ENCODE measurements at regions not wholly inside any gene's neighbourhood (a gene's known extent, or its start where the extent isn't known, plus 50 kb on each side); places are given as distances from the start of the nearest gene placed in this dataset.

DNA sequence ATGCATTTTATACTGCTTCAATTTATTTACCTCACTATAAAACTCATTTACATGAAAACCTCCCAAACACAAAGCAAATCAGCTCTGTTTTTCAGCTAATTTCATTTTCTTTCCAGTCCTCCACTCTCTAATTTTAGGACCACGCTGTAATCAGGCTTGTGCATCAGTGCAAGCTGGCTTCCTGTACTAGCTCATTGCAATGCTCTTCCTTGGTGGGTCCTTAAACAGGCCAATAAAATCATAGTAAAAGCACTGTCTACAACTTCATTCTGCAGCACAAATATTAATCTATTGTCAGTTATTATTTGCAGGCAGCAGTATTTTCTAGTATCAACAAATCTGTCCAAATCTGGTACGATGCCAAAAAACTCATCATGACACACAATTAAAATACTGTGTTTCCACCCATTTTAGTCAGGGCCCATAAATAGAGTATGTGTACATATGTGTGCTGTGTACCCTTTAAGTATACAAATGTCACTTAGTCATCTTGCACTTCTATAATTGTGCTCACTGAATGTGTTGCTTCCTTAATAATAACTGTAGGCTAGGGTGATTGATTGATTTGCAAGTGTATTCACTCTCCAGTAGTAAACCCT lies 178.2 kb upstream of the HCCS start:
- H3K4me3 Mint-ChIP-seq = no peak overlapping the region
- H3K9me3 Mint-ChIP-seq = no peaks in the 10 kb centered on the region
- H3K4me1 Mint-ChIP-seq = no peaks in the 10 kb centered on the region
- no peak for ATAC-seq
- no peaks in the 10 kb centered on the region for H3K36me3 Mint-ChIP-seq
- H3K27me3 Mint-ChIP-seq = no peaks in the 10 kb centered on the region
- no peak overlapping the region for H3K27ac Mint-ChIP-seq

DNA sequence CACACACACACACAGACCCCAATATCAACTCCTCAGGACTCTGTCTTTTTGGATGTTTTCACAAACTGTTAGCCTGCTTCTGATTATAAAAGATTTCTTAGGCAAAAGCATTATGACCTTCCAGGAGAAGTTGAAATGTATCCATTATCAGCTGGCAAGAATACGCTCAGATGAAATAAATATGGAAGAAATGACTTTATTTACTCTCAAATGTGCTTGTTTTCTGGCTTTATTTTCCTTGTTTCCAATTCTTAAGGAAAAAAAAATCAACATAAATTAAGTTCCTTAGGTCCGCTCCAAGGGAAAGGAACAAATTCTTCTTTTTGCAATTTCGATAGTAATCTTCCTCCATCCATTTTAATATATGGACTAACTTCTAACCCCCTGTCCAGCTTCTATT lies 175.6 kb upstream of the HCCS start:
- no peaks in the 10 kb centered on the region for H3K27me3 Mint-ChIP-seq
- no peak for ATAC-seq
- H3K4me1 Mint-ChIP-seq = no peaks in the 10 kb centered on the region
- no peak overlapping the region for H3K4me3 Mint-ChIP-seq
- no peak overlapping the region for H3K27ac Mint-ChIP-seq
- no peaks in the 10 kb centered on the region for H3K9me3 Mint-ChIP-seq
- no peaks in the 10 kb centered on the region for H3K36me3 Mint-ChIP-seq

DNA sequence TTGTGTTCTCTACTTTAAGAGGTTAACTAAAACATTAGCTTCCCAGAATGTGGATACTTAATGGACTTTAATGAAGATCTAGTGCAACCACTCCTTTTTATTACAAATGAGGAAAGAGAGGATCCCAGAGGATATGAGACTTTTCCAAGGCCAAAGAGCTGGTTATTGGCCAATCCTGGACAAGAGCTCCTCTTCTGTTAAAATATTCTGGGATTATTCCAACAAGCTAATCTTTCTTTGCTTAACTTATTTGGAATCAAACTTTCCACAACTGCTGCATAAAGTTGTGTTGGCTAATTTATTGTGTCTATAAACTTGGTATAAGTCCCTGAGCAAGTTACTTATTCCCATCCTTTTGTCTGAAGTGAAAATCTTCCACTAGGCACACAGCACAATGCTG lies 174.2 kb upstream of the HCCS start:
- no peaks in the 10 kb centered on the region for H3K9me3 Mint-ChIP-seq
- ATAC-seq = no peak
- no peaks in the 10 kb centered on the region for H3K4me1 Mint-ChIP-seq
- H3K27me3 Mint-ChIP-seq = no peaks in the 10 kb centered on the region
- H3K4me3 Mint-ChIP-seq = no peak overlapping the region
- H3K36me3 Mint-ChIP-seq = no peaks in the 10 kb centered on the region
- H3K27ac Mint-ChIP-seq = no peak overlapping the region

DNA sequence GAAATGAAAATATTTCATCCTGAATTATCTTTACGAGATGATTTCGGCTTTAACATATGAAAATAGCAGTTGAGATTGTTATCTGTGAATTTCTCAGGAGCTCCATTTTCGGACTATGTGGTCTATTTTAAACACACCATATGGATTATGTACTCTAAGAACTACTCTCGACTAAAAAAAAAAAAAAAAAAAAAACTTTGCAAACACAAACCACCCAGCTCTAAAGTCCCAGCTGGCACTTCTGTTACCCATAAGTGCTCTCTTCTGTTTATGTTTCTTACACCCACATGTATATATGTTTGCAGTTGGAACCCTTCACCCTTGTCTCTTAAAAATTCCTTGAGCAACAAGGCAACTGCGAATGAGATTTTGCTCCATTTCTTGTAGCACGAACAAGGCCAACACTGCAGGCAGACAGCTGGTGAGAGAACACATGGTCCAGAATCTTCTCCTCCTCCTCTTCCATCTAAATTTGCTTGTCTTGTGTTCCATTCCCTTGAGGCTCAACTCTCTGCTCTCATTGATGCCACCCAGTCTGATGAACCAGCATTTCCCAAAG lies 172.7 kb upstream of the HCCS start:
- Mint-ChIP-seq H3K4me3 (no peak overlapping the region), H3K9me3 (peaks cover 3% of the 10 kb centered on the region), H3K4me1 (no peaks in the 10 kb centered on the region), H3K27me3 (no peaks in the 10 kb centered on the region), H3K36me3 (no peaks in the 10 kb centered on the region), H3K27ac (no peak overlapping the region)
- ATAC-seq = no peak

DNA sequence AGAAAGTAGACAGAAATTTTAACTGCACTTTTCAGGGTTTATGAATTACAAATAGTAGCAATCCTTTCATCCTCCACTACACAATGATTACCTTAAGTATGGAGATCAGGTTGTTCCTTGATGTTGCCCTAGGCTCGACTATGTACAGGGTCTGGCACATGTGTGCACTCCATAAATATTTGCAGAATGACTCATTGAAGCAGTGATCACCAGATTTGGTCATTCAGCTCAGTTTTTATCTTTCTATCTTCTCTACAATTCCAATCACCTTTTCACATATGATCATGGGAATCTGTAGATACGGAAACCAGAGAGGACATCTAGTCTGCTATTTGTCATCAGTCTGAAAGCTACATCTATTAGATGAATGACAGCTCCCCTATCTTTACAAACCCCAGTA lies 171.7 kb upstream of the HCCS start:
- no peaks in the 10 kb centered on the region for H3K36me3 Mint-ChIP-seq
- ATAC-seq = no peak
- no peak overlapping the region for H3K27ac Mint-ChIP-seq
- no peak overlapping the region for H3K4me3 Mint-ChIP-seq
- H3K4me1 Mint-ChIP-seq = no peaks in the 10 kb centered on the region
- no peaks in the 10 kb centered on the region for H3K27me3 Mint-ChIP-seq
- H3K9me3 Mint-ChIP-seq = peaks cover 3% of the 10 kb centered on the region

DNA sequence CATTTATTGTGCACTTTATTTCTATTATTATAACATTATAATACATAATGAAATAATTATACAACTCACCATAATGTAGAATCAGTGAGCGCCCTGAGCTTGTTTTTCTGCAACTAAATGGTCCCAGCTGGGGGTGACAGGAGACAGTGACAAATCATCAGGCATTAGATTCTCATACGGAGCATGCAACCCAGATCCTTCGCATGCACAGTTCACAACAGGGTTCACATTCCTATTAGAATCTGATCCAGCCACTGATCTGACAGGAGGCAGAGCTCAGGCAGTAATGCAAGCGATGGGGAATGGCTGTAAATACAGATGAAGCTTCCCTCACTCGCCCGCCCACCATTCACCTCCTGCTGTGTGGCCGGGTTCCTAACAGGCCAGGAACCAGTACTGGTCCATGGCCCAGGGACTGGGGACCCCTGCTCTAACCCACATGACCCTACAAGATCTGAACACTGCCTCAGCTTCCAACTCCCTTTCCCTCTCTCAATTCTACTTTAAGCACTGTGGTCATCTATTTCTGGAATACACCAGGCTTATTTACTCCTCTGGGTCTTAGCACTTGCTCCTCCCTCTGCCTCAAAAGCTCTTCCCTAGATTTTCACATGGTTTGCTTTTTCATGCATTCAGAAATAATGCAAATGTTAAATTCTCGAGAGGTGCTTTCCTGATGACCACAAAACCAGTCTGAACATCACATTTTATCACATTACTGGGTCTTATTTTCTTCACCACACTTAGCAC lies 166.8 kb upstream of the HCCS start:
- Mint-ChIP-seq H3K9me3 (peaks cover 3% of the 10 kb centered on the region), H3K27ac (no peak overlapping the region), H3K4me3 (no peak overlapping the region), H3K27me3 (no peaks in the 10 kb centered on the region), H3K36me3 (no peaks in the 10 kb centered on the region), H3K4me1 (no peaks in the 10 kb centered on the region)
- no peak for ATAC-seq

DNA sequence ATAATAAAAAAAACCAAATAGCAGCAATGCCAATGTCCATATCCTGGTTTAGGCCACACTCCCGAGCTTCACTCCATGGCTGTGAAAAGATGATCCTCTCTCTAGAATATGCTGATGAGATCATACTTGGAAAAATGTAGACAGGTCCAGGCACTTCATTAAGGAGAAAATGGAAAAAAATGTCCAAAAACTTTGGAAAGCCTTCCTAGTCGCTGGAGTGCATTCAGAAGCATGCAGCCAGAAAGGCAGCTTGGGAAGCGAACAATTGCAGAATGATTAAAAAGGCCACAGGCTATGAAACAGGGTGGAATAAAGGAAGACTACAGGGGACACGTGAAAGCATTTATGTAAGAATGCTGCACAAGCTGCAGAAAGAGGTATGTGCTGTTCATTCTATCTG lies 165.6 kb upstream of the HCCS start:
- H3K4me3 Mint-ChIP-seq = no peak overlapping the region
- H3K36me3 Mint-ChIP-seq = no peaks in the 10 kb centered on the region
- ATAC-seq = no peak
- H3K27ac Mint-ChIP-seq = no peak overlapping the region
- no peaks in the 10 kb centered on the region for H3K4me1 Mint-ChIP-seq
- H3K9me3 Mint-ChIP-seq = peaks cover 3% of the 10 kb centered on the region
- H3K27me3 Mint-ChIP-seq = no peaks in the 10 kb centered on the region

DNA sequence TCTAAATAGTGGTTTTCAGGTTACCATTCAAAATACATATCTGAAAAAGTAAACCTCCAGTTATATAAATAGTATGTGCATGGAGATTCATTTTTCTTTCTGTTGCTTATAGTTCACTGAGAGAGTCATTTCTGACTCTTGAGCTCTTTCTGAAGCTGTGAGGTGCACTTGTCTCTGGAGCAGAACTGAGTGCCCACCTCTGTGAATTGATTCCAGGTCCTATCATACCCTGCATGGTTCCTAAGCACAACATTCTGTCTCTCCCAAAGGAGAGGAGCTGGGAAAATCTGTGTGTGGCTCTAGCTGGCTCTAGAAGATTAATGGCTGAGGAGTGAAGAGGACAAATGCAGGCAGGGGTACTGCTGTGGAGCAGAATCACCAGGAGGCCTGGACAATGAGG lies 161.6 kb upstream of the HCCS start:
- no peak overlapping the region for H3K27ac Mint-ChIP-seq
- no peak overlapping the region for H3K4me3 Mint-ChIP-seq
- H3K4me1 Mint-ChIP-seq = no peaks in the 10 kb centered on the region
- H3K36me3 Mint-ChIP-seq = no peaks in the 10 kb centered on the region
- no peaks in the 10 kb centered on the region for H3K27me3 Mint-ChIP-seq
- H3K9me3 Mint-ChIP-seq = peaks cover 6% of the 10 kb centered on the region
- ATAC-seq = no peak

DNA sequence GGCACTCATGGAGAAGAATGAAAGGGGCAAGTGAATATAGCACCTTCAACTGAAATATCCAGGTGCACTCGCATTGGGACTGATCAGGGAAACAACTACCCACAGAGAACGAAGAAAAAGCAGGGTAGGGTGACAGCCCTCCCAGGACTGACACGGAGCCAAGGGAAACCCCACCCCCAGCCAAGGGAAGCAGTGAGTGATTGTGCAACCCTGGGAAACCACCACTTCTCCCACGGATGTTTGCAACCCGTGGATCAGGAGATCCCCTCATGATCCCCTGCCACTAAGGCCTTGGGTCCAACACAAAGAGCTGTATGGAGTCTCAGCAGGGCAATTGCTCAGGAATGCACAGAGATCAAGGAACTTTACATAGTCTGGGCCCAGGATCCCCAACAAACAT lies 158.5 kb upstream of the HCCS start:
- Mint-ChIP-seq H3K4me1 (no peaks in the 10 kb centered on the region), H3K9me3 (peaks cover 20% of the 10 kb centered on the region), H3K27ac (no peak overlapping the region), H3K27me3 (no peaks in the 10 kb centered on the region), H3K4me3 (no peak overlapping the region), H3K36me3 (no peaks in the 10 kb centered on the region)
- no peak for ATAC-seq

DNA sequence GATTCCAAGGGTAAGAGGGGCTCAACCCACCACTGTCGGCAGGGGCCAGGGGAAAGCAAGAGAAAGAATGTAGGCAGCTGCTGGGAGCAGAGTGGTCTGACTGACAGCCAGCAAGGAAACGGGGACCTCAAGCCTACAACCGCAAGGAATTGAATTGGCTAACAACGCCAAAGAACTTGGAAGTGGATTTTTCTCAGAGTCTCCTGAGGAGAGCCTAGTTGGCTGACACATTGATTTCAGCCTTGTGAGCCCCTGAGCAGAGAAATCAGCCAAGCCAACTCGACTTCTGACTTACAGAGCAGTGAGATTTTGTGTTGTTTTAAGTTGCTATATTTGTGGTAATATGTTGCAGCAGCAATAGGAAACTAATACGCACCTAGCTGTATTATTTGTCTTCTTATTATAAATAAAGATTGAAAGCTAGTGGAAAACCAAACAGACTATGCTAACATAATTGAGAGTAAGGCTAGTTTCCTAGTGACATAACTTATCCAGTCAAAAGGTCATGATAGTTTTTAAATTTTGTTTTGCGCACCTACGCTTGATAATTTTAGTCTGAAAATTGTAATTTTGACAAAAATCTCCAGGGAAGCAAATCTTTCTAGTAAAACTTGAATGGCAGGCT lies 145.8 kb upstream of the HCCS start:
- no peaks in the 10 kb centered on the region for H3K36me3 Mint-ChIP-seq
- H3K4me3 Mint-ChIP-seq = no peak overlapping the region
- no peaks in the 10 kb centered on the region for H3K4me1 Mint-ChIP-seq
- no peaks in the 10 kb centered on the region for H3K9me3 Mint-ChIP-seq
- H3K27me3 Mint-ChIP-seq = no peaks in the 10 kb centered on the region
- no peak overlapping the region for H3K27ac Mint-ChIP-seq
- no peak for ATAC-seq

DNA sequence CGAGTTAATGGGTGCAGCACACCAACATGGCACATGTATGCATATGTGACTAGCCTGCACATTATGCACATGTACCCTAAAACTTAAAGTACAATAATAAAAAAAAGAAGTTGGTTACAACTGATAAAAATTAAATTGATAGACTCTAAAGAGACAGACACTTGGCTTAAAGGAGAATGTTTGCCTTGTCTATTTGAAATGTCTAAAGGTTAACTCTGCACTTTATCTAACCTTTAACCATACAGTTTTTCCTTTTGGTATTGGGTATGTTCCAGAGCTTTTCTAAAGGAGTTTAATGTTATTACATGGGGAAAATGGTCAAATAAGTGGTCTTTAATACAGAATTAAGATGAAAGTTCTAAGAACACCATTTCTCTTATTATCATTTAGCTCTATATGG lies 145.1 kb upstream of the HCCS start:
- Mint-ChIP-seq H3K9me3 (no peaks in the 10 kb centered on the region), H3K27ac (no peak overlapping the region), H3K36me3 (no peaks in the 10 kb centered on the region), H3K27me3 (no peaks in the 10 kb centered on the region), H3K4me3 (no peak overlapping the region), H3K4me1 (no peaks in the 10 kb centered on the region)
- no peak for ATAC-seq

DNA sequence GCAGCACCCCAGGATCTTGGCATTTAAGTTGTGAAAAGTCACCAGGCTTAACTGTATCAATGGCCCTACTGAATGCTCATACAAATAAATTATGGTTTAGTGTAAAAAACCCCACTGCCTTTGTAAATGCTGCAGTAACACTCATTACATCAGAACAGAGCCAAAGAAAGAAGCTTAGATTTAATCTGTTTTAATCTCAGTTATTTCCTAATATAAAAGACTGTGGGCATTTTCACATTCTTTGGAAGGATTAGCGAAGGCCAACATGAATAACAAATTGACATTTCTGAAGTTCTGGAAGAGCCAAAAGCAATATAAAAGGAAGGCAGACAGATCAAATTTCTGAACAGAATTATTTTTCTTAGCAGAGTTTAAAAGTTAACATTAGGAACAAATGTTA lies 140.0 kb upstream of the HCCS start:
- Mint-ChIP-seq H3K27ac (no peak overlapping the region), H3K27me3 (no peaks in the 10 kb centered on the region), H3K9me3 (no peaks in the 10 kb centered on the region), H3K36me3 (no peaks in the 10 kb centered on the region), H3K4me3 (no peak overlapping the region), H3K4me1 (no peaks in the 10 kb centered on the region)
- ATAC-seq = no peak

DNA sequence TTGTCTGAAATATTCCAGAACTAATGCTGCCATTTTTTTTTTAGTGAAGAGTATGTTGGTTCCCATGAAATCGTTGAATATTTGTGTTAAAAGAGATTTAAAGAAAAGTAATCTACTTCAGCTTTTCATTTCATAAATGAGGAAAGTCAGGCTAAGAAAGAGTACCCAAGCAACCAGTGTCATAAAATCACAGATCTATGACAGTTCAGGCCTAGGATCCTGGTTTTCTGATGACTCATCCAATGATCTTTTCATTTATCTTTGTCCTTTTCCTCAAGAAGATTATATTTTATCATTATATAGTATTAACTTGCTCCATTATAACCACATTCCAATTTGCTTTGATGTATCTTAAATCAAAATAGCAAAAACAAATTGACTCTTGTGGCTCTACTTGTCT lies 139.4 kb upstream of the HCCS start:
- H3K27me3 Mint-ChIP-seq = no peaks in the 10 kb centered on the region
- no peak for ATAC-seq
- no peaks in the 10 kb centered on the region for H3K9me3 Mint-ChIP-seq
- no peak overlapping the region for H3K27ac Mint-ChIP-seq
- no peaks in the 10 kb centered on the region for H3K4me1 Mint-ChIP-seq
- H3K36me3 Mint-ChIP-seq = no peaks in the 10 kb centered on the region
- no peak overlapping the region for H3K4me3 Mint-ChIP-seq

DNA sequence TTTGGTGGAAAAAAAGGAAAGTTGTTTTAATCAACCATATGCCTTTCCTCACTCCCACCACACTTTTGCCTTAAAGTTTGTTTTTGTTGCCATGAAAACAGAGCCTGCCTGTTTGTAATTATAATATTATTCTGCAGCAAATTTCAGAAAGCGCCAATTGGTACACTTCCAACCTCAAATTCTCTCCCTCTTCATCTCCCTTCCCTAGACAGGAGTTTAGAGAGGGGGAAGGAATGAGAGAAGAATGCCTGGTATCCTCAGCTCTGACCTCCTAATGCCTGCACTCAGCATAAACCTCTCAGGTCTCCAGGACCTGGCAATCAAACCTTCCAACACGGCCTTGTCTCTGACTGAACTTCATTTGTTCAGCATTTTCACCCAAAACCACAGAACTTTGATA lies 138.4 kb upstream of the HCCS start:
- no peak for ATAC-seq
- no peak overlapping the region for H3K4me3 Mint-ChIP-seq
- no peaks in the 10 kb centered on the region for H3K4me1 Mint-ChIP-seq
- no peaks in the 10 kb centered on the region for H3K36me3 Mint-ChIP-seq
- H3K27ac Mint-ChIP-seq = no peak overlapping the region
- H3K27me3 Mint-ChIP-seq = no peaks in the 10 kb centered on the region
- H3K9me3 Mint-ChIP-seq = no peaks in the 10 kb centered on the region

DNA sequence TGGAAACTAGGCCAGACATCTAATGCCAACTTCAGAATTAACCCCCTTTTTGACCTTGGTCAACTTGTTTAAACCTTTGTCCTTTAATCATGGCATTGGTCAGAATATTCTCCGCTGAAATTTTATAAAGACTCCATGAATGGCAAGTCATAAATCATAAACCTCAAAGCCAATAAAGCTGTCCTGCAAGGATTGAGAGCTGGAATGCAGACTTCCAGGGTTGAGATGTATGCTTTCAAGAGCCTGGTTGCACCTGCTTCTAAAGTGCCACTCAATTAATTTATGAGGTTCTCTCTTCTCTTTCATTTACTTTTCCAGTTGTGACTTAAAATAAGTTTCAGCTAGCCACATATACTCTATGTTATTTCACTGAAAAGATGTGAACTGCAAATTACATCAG lies 136.2 kb upstream of the HCCS start:
- Mint-ChIP-seq H3K4me3 (no peak overlapping the region), H3K27me3 (no peaks in the 10 kb centered on the region)
- ATAC-seq = no peak

DNA sequence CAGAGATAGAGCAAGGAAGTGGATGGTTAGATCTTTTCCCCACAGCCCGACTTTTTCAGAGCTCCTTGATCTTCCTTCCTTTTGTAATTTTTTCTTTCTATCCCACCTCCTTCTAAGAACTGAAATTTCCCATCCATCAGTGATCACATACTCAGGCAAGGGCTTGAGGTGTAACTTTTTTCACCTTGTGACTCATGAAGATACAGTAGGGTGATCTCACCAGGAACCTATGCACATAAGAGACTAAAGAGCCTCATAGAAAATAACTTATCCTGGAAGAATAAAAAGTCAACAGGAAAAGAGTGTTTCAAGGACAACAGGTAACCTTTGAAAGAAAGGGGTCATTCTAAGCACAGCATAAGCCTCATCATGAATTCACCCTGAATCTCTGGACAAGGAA lies 131.2 kb upstream of the HCCS start:
- Mint-ChIP-seq H3K4me1 (no peaks in the 10 kb centered on the region), H3K27me3 (no peaks in the 10 kb centered on the region), H3K9me3 (no peaks in the 10 kb centered on the region), H3K27ac (no peak overlapping the region), H3K36me3 (no peaks in the 10 kb centered on the region), H3K4me3 (no peak overlapping the region)
- ATAC-seq = no peak

More for the DNA sequence above, 136.2 kb upstream of the HCCS start:
- no peaks in the 10 kb centered on the region for H3K9me3 Mint-ChIP-seq
- H3K4me1 Mint-ChIP-seq = no peaks in the 10 kb centered on the region
- no peaks in the 10 kb centered on the region for H3K36me3 Mint-ChIP-seq
- H3K27ac Mint-ChIP-seq = no peak overlapping the region
